NCI-H1930 (cell line): ENCODE measurements at regions not wholly inside any gene's neighbourhood (a gene's known extent, or its start where the extent isn't known, plus 50 kb on each side); places are given as distances from the start of the nearest gene placed in this dataset.

Experiments
- DNase-seq, 2 experiments: peaks; one replicate each; lab custom pipeline; 2025; lab: John Stamatoyannopoulos, UW

- no peak for DNase-seq
These were observed 113.6 kb downstream of the GALC start for GRCh38 chr14:87879389-87879788.

DNA sequence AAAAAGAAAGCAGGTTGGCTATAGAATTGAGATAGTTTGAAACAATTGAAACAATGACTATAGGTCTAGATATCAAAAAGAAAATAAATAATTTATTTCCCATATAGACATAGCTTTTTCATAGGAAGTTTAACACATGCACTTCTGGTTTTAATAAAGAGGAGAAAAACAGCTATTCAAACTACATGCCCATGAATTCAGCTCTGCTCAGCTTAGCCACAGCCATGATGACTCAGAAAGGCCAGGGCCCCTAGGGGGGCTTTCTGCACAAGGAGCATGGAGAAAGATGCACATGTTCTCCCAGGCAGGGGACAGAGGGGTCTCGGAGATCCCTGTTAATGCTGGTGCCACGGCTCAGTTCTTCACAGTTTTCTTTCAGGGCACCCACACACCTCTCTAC lies 114.0 kb downstream of the GALC start:
- no peak for DNase-seq

- DNase-seq, result no peak
These were observed 115.1 kb downstream of the GALC start for GRCh38 chr14:87877877-87878276.

GRCh38 chr14:87874676-87875075 lies 118.3 kb downstream of the GALC start:
- no peak for DNase-seq

DNA sequence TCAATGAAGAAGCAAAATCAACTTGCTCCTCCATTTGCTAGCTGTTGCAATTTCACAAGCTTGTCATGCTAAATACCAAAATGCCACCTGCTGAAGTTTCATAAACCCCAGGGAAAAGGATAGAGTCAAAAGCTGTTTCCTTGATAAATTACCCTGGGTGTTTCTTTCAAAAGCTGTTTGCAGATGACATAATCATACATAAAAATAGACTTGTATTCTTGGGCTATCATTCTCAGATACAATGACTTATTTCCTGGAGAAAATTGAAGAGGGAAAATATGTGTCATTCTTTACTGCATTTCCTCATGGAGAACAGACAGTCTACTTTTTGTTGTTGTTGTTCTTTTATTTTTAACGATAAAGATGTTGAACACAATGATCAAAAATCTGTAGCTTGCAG lies 119.2 kb downstream of the GALC start:
- no peak for DNase-seq

- DNase-seq, result no peak
These were observed 123.1 kb downstream of the GALC start for GRCh38 chr14:87869619-87870583.

- no peak for DNase-seq
These were observed 124.1 kb downstream of the GALC start for GRCh38 chr14:87868920-87869319.

- DNase-seq, result no peak
These were observed 126.9 kb downstream of the GALC start for GRCh38 chr14:87866116-87866515.

DNA sequence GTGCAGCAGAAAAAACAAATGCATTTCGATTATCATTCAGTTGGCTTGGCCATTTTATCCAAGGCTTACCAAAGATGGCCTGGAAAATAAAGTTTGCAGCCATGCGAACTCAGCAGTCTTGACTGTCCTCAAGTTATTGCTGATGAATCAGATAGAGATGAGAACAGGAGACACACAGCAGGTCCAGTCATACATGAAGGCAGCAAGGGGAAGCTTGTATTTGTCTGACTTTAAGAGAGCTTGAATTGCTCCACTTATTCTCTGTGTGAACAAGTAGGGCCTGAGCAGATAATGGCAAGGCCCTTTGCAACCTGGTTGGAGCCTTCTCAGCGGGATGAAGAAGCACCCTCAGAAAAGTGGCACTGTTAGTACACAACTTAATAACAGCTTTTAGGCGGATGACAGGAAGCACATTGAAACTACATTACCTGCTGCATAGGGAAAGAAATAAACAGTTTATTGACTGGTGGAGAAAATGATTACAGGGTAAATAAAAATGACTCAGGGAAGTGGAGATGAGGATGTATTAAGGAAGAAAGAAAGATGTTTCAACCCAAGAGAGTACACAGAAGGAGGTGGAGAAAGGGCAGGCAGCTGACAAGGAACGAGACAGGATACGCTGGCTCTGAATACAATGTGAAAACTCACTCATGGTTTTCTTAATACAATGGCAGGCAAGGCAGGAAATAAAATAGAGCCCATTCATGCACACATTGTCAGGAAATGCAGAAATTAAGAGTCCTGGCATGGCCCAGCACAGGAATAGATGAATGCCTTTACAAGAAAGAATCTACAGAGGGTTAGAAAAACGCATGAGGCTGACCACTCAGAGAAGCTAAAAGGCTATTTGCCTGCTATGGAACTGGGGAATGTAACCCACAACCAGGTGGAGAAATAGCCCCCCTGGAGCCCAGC lies 128.4 kb downstream of the GALC start:
- DNase-seq, result no peak

- DNase-seq, result no peak
These were observed 129.9 kb downstream of the GALC start for GRCh38 chr14:87863047-87863446.

DNA sequence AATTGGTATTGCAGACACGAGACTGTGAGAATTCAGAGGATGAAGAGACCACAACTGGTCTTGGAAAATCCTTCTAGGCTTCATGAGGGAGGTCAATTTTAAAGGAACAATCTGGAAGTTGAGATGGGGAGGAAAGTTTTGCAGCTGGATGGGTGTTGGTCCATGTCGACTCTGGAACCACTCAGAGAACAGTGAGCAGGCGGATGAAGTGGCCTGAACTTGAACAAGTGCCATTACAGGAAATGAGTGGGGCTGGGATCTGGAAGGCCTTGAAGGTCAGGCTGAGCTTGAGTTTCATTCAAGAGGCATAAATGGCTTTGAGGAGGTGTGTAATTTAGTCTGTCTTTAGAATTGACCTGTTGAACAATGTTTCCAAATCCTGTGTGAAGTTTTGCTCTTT lies 140.9 kb downstream of the GALC start:
- no peak for DNase-seq

- no peak for DNase-seq
These were observed 141.8 kb downstream of the GALC start for GRCh38 chr14:87851190-87851589.

- DNase-seq, result no peak
These were observed 145.7 kb downstream of the GALC start for GRCh38 chr14:87847216-87847755.

GRCh38 chr14:87840906-87841305 lies 152.1 kb downstream of the GALC start:
- no peak for DNase-seq

GRCh38 chr14:87838931-87839330 lies 154.1 kb downstream of the GALC start:
- no peak for DNase-seq

- no peak for DNase-seq
These were observed 155.7 kb downstream of the GALC start for GRCh38 chr14:87837296-87837695.

GRCh38 chr14:87834594-87834993 lies 158.4 kb downstream of the GALC start:
- no peak for DNase-seq

GRCh38 chr14:87833026-87833425 lies 160.0 kb downstream of the GALC start:
- DNase-seq, result no peak

DNA sequence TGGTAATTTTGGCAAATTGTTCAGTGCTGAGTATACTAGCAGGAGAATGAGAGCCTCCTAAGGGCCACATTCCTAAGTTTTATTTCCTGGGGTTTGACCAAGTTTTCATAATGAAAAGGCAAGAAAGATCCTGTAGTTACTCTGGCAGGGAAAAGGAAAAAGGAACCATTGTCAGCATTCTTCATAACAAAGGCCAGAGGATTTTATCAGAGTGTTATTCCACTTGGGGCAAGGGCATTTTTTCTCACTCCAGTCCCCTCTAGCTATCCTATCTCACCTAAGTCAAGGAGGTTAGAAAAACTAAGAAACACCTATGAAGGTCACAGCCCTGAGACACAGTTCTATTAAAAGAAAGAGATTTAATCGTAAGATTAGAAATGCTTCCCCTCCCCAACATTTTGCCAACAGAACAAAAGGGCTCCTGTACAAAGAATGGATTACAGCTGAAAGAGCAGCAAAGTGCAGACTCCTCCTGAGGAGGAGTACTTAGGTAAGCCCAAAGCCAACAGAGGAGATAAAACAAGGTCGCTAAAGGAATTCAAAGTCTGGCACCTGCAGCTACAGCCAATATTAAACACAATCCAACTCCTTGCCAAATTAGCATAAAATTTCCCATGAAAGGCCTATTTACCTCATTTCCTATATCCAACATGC lies 162.4 kb downstream of the GALC start:
- DNase-seq, result no peak

DNA sequence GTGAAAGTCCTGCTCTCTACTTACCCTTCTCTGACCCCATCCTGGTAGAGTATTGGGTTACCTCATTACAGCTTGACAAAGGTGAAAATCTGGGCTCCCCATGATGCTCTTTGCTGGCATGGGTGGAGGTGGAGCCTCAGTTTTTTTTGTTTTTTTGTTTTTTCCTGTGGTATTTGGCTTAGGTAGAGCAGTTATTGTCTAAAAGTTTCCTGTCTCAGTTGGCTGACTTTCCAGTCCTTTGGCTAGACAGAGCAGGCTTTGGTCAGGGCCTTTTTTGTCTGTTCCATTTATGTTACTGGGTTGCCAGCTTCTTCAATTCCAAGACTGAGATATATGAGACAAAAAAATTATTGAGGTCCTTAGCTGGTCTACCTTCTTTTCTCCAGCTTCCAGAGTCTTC lies 163.4 kb downstream of the GALC start:
- DNase-seq, result no peak

DNA sequence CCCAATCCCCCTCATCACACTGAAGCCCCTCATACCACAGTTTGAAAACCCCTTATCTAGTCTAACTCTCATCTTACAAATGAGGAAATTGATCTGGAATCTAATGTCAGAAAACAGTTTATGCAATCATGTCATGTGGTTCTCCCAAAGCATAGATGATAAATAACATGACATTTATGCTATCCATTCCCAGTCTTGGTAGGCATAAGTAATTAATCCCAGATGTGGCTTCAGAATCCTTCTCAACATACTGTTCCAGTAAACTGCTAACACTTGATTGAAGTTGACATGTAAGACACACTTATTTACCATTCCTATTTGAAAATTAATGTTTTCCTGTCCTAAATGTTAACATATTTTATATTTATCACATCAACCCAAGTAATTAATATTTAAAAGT lies 168.7 kb downstream of the GALC start:
- DNase-seq, result no peak

DNA sequence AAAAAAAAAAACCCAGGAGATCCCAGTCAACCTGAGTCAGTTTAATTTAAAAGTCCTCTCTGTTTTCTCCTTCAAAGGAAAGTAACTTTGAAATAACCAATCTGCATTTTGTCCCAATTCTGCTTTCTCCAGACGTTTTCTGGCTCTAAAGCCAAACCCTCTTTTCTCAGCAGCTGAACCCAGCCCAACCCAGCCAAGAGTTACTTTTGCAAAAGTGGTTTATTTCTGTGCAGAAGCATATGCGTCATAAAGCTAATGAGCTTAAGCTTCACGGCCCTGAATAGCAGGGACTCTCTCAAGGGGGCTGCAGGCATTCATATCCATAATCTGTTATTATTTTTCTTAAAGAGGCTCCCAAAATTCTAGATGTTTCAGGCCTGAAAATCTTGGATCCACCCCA lies 176.6 kb downstream of the GALC start:
- DNase-seq, result no peak
